Retinal pigment epithelial cell (primary cell): ENCODE measurements at regions not wholly inside any gene's neighbourhood (a gene's known extent, or its start where the extent isn't known, plus 50 kb on each side); places are given as distances from the start of the nearest gene placed in this dataset.
"Not testable (repeated sequence)": the region's sequence is repeated elsewhere in the genome, so short reads cannot be mapped to it uniquely, and the experiment has no call there.

Source experiments
- DNase-seq: peaks from one replicate; pipeline ENCODE4 v3.0.0-alpha.2; 2010; ENCODE audit warnings: low read depth
- H3K4me3 ChIP-seq: 2 replicates; pipeline ENCODE4 v1.5.1; 2011; ENCODE audit warnings: mild to moderate bottlenecking, low read length, control low read depth, moderate library complexity
- CTCF ChIP-seq: conservative IDR thresholded peaks from 2 replicates; pipeline ENCODE4 v1.5.1; 2011; ENCODE audit warnings: low read depth, low read length, control low read depth, inconsistent platforms

DNA sequence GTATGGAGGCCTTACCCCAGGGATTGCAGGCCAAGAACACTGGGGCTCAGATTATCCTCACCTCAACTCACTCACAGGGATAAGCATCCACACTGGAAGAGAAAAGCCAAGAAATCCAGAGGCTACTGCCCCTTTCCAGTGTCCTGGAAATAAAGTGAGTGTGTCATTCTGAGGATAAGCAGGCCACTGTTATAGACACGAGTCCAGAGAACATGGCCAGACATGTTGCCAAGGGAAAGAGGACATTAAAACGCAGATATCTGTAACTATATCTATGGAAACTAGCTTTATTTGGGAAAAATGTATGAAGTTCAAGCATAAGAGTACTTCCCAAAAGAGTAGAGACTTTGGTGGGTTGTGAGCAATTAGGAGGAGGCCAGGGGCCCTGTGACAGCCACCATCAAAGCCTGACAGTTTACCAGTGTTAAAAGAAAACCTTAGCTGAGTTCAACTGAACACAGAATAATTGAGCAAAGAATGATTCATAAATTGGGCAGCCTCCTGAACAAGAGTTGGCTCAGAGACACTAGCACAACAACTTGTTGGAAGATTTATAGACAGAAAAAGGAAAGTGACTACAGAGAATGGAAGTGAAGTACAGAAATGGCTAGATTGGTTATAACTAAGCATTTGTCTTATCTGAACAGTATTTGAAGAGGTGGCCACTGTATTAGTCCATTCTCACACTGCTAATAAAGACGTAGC, 1222.2 kb downstream of the STIM2 start:
- no peak overlapping the region for H3K4me3 ChIP-seq
- no peak for TF ChIP-seq CTCF
- no peak for DNase-seq

GRCh38 chr4:28092610-28093009, 1232.0 kb downstream of the STIM2 start:
- no peak for TF ChIP-seq CTCF
- no peak overlapping the region for H3K4me3 ChIP-seq
- DNase-seq = no peak

- TF ChIP-seq CTCF = no peak
- DNase-seq = no peak
- no peak overlapping the region for H3K4me3 ChIP-seq
These were observed 1232.4 kb downstream of the STIM2 start for GRCh38 chr4:28093071-28093470.

DNA sequence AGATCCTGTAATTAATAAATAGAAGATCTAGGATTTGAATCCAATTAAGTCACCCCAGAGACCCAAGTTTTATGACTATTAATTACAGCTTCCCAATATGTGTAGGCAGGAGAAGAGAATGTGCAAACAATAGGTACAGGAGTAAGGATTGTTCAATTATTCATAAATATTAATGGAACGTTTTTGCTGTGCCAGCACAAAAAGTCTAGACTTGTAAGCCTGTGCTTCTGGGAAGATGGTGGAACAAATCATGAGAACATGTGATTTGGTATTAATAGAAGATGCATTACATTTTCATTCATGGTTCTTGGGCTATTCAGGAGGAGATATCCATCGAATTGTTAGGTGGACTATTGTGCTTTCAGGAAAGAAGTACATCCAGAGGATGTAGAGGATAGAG, 1240.9 kb downstream of the STIM2 start:
- DNase-seq = no peak
- H3K4me3 ChIP-seq = no peak overlapping the region
- TF ChIP-seq CTCF = no peak

DNA sequence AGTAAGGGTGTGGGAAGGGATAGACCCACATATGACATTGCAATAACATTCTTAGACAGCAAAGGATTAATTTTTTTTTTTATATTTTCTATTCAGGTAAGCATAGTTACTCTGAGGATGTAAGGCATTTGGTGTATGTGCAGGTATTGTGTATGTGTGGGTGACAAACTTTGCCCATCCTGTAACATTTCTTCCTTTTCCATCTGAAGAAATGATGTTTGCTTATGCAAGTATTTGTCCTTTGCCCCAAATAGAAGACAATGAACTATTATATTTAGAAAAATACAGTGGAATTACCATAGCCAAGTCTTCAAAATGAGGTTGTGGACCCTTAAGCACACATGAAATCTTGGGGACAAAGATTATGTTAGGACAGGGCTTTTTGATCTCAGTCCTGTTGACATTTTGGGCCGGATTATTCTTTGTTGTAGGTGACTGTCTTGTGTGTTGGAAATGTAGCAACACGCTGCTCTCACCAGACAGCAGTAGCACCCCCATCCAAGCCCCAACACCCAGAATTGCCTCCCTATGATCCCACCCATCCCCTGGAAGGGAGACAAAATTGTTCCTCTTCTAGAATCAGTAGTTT, 1244.7 kb downstream of the STIM2 start:
- TF ChIP-seq CTCF = no peak
- no peak for DNase-seq
- H3K4me3 ChIP-seq = no peak overlapping the region

DNA sequence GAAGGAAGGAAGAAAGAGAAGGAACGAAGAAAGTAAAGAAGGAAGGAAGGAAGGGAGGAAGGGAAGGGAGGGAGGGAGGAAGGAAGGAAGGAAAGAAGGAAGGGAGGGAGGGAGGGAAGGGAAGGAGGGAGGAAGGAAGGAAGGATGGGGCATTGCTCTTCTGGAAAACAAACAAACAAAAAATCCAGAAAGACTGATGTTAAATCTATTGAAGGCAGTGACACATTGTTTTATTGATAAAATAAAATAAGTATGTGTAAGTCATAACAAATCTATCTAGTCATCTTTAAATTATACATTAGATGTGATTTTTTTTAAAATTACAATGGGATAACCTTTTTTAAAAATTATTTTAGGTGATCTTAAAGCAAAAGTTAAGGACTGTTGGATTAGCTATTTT, 1245.5 kb downstream of the STIM2 start:
- no peak for TF ChIP-seq CTCF
- no peak for DNase-seq
- H3K4me3 ChIP-seq = no peak overlapping the region

GRCh38 chr4:28109801-28110200, 1249.2 kb downstream of the STIM2 start:
- no peak for DNase-seq
- no peak for TF ChIP-seq CTCF
- H3K4me3 ChIP-seq = no peak overlapping the region

- not testable (repeated sequence) for DNase-seq, H3K4me3 ChIP-seq
These were observed 1252.2 kb downstream of the STIM2 start for GRCh38 chr4:28112691-28113335.

DNA sequence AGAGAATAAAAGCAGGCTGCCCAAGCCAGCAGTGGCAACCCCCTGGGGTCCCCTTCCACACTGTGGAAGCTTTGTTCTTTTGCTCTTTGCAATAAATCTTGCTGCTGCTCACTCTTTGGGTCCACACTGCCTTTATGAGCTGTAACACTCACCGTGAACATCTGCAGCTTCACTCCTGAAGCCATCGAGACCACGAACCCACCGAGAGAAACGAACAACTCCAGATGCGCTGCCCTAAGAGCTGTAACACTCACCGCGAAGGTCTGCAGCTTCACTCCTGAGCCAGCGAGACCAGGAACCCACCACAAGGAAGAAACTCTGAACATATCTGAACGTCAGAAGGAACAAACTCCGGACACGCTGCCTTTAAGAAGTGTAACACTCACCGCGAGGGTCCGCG, 1252.9 kb downstream of the STIM2 start:
- DNase-seq, H3K4me3 ChIP-seq: not testable (repeated sequence)

- not testable (repeated sequence) for H3K4me3 ChIP-seq, DNase-seq
These were observed 1256.0 kb downstream of the STIM2 start for GRCh38 chr4:28116526-28117083.
